ENCODE measurements at regions not wholly inside any gene's neighbourhood (a gene's known extent, or its start where the extent isn't known, plus 50 kb on each side); places are given as distances from the start of the nearest gene placed in this dataset.

- Histone ChIP-seq H3K27me3 (replicated peaks in 1 of 4; ENCODE audit: control extremely low read depth in 1 of 4, control insufficient read depth in 3 of 4, insufficient read depth in 4 of 4, low read length in 3 of 4) (no peaks in the 10 kb centered on the region), H2AFZ (ENCODE audit: insufficient read depth, low read depth, low read length, poor library complexity, severe bottlenecking) (no peak overlapping the region), H3K36me3 (replicated peaks in 1 of 2; ENCODE audit: control extremely low read depth in 1 of 2, control insufficient read depth in 1 of 2, extremely low read depth in 1 of 2, insufficient read depth in 2 of 2, low read length in 1 of 2) (no peaks in the 10 kb centered on the region), H3K4me3 (ENCODE audit: control extremely low read depth in 1 of 5, extremely low read depth in 1 of 5, insufficient read depth in 1 of 5, low read depth in 2 of 5, low read length in 4 of 5) (no peak overlapping the region), H3K4me1 (ENCODE audit: control insufficient read depth in 2 of 2, insufficient read depth in 2 of 2, low read length in 2 of 2) (no peaks in the 10 kb centered on the region), H3K4me2 (replicated peaks; ENCODE audit: low read depth, low read length, poor library complexity, severe bottlenecking) (no peak overlapping the region), H3K9ac (ENCODE audit: low read length) (no peak overlapping the region), H4K20me1 (ENCODE audit: control insufficient read depth, insufficient read depth, low read length, poor library complexity, severe bottlenecking) (no peaks in the 10 kb centered on the region), H3K27ac (ENCODE audit: low read length in 2 of 2) (no peak overlapping the region), H3K9me3 (ENCODE audit: control extremely low read depth in 1 of 3, control insufficient read depth in 2 of 3, insufficient read depth in 1 of 3, low read length in 2 of 3) (no peaks in the 10 kb centered on the region), H3K79me2 (ENCODE audit: control insufficient read depth, insufficient read depth, low read length) (no peaks in the 10 kb centered on the region)
- no peaks in the 10 kb centered on the region for H3K27me3 Mint-ChIP-seq
- TF ChIP-seq, protein P1, sequence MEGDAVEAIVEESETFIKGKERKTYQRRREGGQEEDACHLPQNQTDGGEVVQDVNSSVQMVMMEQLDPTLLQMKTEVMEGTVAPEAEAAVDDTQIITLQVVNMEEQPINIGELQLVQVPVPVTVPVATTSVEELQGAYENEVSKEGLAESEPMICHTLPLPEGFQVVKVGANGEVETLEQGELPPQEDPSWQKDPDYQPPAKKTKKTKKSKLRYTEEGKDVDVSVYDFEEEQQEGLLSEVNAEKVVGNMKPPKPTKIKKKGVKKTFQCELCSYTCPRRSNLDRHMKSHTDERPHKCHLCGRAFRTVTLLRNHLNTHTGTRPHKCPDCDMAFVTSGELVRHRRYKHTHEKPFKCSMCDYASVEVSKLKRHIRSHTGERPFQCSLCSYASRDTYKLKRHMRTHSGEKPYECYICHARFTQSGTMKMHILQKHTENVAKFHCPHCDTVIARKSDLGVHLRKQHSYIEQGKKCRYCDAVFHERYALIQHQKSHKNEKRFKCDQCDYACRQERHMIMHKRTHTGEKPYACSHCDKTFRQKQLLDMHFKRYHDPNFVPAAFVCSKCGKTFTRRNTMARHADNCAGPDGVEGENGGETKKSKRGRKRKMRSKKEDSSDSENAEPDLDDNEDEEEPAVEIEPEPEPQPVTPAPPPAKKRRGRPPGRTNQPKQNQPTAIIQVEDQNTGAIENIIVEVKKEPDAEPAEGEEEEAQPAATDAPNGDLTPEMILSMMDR (IDR thresholded peaks at IDR 0.05), result no peak
- no peak for TF ChIP-seq EZH2 (IDR thresholded peaks at IDR 0.05; ENCODE audit: borderline replicate concordance, insufficient read depth, low read depth, low read length, poor library complexity, severe bottlenecking)
- no peak overlapping the region for H3K4me3 Mint-ChIP-seq
- no peak for ATAC-seq (ENCODE audit: low read depth)
- H3K27ac Mint-ChIP-seq, result no peak overlapping the region
- no peak for DNase-seq
- WGBS (ENCODE audit: insufficient coverage), result no CpG with 5 or more reads among the region's 5 CpGs
- intact Hi-C loops (cut with micrococcal nuclease), result no loop called here
- no peaks in the 10 kb centered on the region for H3K9me3 Mint-ChIP-seq (ENCODE audit: insufficient read depth)
- no peaks in the 10 kb centered on the region for H3K4me1 Mint-ChIP-seq
- ChIA-PET POLR2A (no interaction called here), CTCF (no interaction called here)
Measured at GRCh38 chr1:104105465-104105864, 355.8 kb downstream of the AMY1C start.

GRCh38 chr1:104120525-104120924, 370.8 kb downstream of the AMY1C start:
- H3K9me3 Mint-ChIP-seq (ENCODE audit: insufficient read depth), result no peaks in the 10 kb centered on the region

More at GRCh38 chr1:104120525-104120924, 370.8 kb downstream of the AMY1C start:
- Mint-ChIP-seq H3K4me3 (no peak overlapping the region), H3K4me1 (no peaks in the 10 kb centered on the region), H3K27ac (no peak overlapping the region), H3K27me3 (no peaks in the 10 kb centered on the region)
- Histone ChIP-seq H3K4me3 (ENCODE audit: control extremely low read depth in 1 of 5, extremely low read depth in 1 of 5, insufficient read depth in 1 of 5, low read depth in 2 of 5, low read length in 4 of 5) (no peak overlapping the region), H3K27ac (ENCODE audit: low read length in 2 of 2) (no peak overlapping the region), H3K79me2 (ENCODE audit: control insufficient read depth, insufficient read depth, low read length) (no peaks in the 10 kb centered on the region), H3K4me1 (ENCODE audit: control insufficient read depth in 2 of 2, insufficient read depth in 2 of 2, low read length in 2 of 2) (no peaks in the 10 kb centered on the region), H4K20me1 (ENCODE audit: control insufficient read depth, insufficient read depth, low read length, poor library complexity, severe bottlenecking) (no peaks in the 10 kb centered on the region), H3K4me2 (replicated peaks; ENCODE audit: low read depth, low read length, poor library complexity, severe bottlenecking) (no peak overlapping the region), H2AFZ (ENCODE audit: insufficient read depth, low read depth, low read length, poor library complexity, severe bottlenecking) (no peak overlapping the region), H3K9me3 (ENCODE audit: control extremely low read depth in 1 of 3, control insufficient read depth in 2 of 3, insufficient read depth in 1 of 3, low read length in 2 of 3) (no peaks in the 10 kb centered on the region), H3K27me3 (replicated peaks in 1 of 4; ENCODE audit: control extremely low read depth in 1 of 4, control insufficient read depth in 3 of 4, insufficient read depth in 4 of 4, low read length in 3 of 4) (no peaks in the 10 kb centered on the region), H3K9ac (ENCODE audit: low read length) (no peak overlapping the region), H3K36me3 (replicated peaks in 1 of 2; ENCODE audit: control extremely low read depth in 1 of 2, control insufficient read depth in 1 of 2, extremely low read depth in 1 of 2, insufficient read depth in 2 of 2, low read length in 1 of 2) (no peaks in the 10 kb centered on the region)
- ChIA-PET POLR2A (no interaction called here), CTCF (no interaction called here)
- TF ChIP-seq, protein P1 (IDR thresholded peaks at IDR 0.05), result no peak
- no peak for TF ChIP-seq EZH2 (IDR thresholded peaks at IDR 0.05; ENCODE audit: borderline replicate concordance, insufficient read depth, low read depth, low read length, poor library complexity, severe bottlenecking)
- no peak for DNase-seq
- intact Hi-C loops (cut with micrococcal nuclease), result no loop called here
- ATAC-seq (ENCODE audit: low read depth), result no peak
